H1 (cell line): ENCODE measurements at regions not wholly inside any gene's neighbourhood (a gene's known extent, or its start where the extent isn't known, plus 50 kb on each side); places are given as distances from the start of the nearest gene placed in this dataset.
"Not testable (repeated sequence)": the region's sequence is repeated elsewhere in the genome, so short reads cannot be mapped to it uniquely, and the experiment has no call there.

Experiments
- CTCF ChIA-PET: fragments of 300-600 bp; sonication (Branson Sonifier 250); formaldehyde crosslinking; loops from one replicate; lab custom pipeline; 2021; ENCODE audit not compliant: partially characterized antibody; lab: Charles Lee
- POLR2A ChIA-PET: fragments of 300-600 bp; sonication (Branson Sonifier 250); formaldehyde crosslinking; loops from one replicate; lab custom pipeline; 2021; ENCODE audit warnings: inconsistent platforms; ENCODE audit not compliant: partially characterized antibody; lab: Charles Lee
- DNase-seq, 2 experiments: peaks; one replicate each; pipeline versions ENCODE4 v3.0.0 to v3.0.0-alpha.2; 2010 to 2022; ENCODE audit warnings: low spot score in 2 of 2, low read depth in 1 of 2, mixed read lengths in 1 of 2
- FAIRE-seq: peaks from 2 replicates; lab custom pipeline; 2011; peaks lifted over from hg19 to GRCh38; lab: Jason Lieb, UNC
- H2AFZ ChIP-seq: 2 replicates; pipeline ENCODE4 v1.8.1; 2012; ENCODE audit warnings: low read length, inconsistent platforms
- H2AK5ac ChIP-seq: 2 replicates; pipeline ENCODE4 v1.6.1; 2013; ENCODE audit warnings: low read depth, low read length
- H2BK120ac ChIP-seq: replicated peaks from 2 replicates; pipeline ENCODE3; 2013; ENCODE audit warnings: low read depth, low read length, inconsistent platforms
- H2BK12ac ChIP-seq: 2 replicates; pipeline ENCODE4 v1.6.1; 2013; ENCODE audit warnings: low read depth, low read length
- H2BK15ac ChIP-seq: 2 replicates; pipeline ENCODE4 v1.6.1; 2013; ENCODE audit warnings: low read length
- H2BK20ac ChIP-seq: 2 replicates; pipeline ENCODE4 v1.6.1; 2013; ENCODE audit warnings: low read length
- H2BK5ac ChIP-seq: 2 replicates; pipeline ENCODE4 v1.6.1; 2013; ENCODE audit warnings: low read depth, low read length
- H3K14ac ChIP-seq: 2 replicates; pipeline ENCODE4 v1.6.1; 2013; ENCODE audit warnings: inconsistent platforms; ENCODE audit not compliant: insufficient read length
- H3K18ac ChIP-seq: 2 replicates; pipeline ENCODE4 v1.6.1; 2013; ENCODE audit warnings: low read length; ENCODE audit errors: extremely low read depth
- H3K23ac ChIP-seq: 2 replicates; pipeline ENCODE4 v1.6.1; 2013; ENCODE audit warnings: inconsistent platforms; ENCODE audit not compliant: insufficient read length
- H3K23me2 ChIP-seq: 2 replicates; pipeline ENCODE4 v1.6.1; 2013; ENCODE audit warnings: low read depth, low read length
- H3K27ac ChIP-seq: 2 replicates; pipeline ENCODE4 v1.6.1; 2011; ENCODE audit warnings: low read depth, low read length, inconsistent platforms
- H3K27me3 ChIP-seq, 4 experiments: replicated peaks in 1 of 4; 1 replicate in 1 of 4; 2 replicates in 3 of 4; pipeline versions ENCODE4 v1.6.1 to v1.8.1; 2011 to 2013; ENCODE audit warnings: low read length in 3 of 4, mild to moderate bottlenecking in 3 of 4, inconsistent platforms in 2 of 4, mixed read lengths in 2 of 4, moderate library complexity in 1 of 4; ENCODE audit not compliant: control insufficient read depth in 3 of 4, insufficient read depth in 3 of 4; ENCODE audit errors: extremely low read depth in 1 of 4
- H3K36me3 ChIP-seq, 4 experiments: 2 replicates each; pipeline versions ENCODE4 v1.6.1 to v1.8.1; 2011 to 2013; ENCODE audit warnings: mild to moderate bottlenecking in 4 of 4, low read length in 3 of 4, moderate library complexity in 2 of 4, control low read depth in 1 of 4, inconsistent platforms in 1 of 4; ENCODE audit not compliant: insufficient read depth in 4 of 4, control insufficient read depth in 2 of 4
- H3K4ac ChIP-seq: replicated peaks from 2 replicates; pipeline ENCODE3; 2013; ENCODE audit warnings: low read length, low read depth, mixed read lengths, inconsistent platforms; ENCODE audit not compliant: insufficient read length
- H3K4me1 ChIP-seq, 4 experiments: replicated peaks in 1 of 4; 1 replicate in 1 of 4; 2 replicates in 3 of 4; pipeline versions ENCODE4 v1.6.1 to v1.8.1; 2011 to 2013; ENCODE audit warnings: low read length in 3 of 4, inconsistent platforms in 2 of 4, mixed read lengths in 1 of 4; ENCODE audit not compliant: insufficient read depth in 4 of 4, control insufficient read depth in 3 of 4
- H3K4me2 ChIP-seq, 2 experiments: 2 replicates each; pipeline versions ENCODE4 v1.6.1 to v1.8.1; 2011 to 2013; ENCODE audit warnings: low read depth in 2 of 2, low read length in 2 of 2, control low read depth in 1 of 2, inconsistent platforms in 1 of 2, mild to moderate bottlenecking in 1 of 2; ENCODE audit not compliant: insufficient read depth in 1 of 2
- H3K4me3 ChIP-seq, 4 experiments: fragments of 200-600, 300-600 bp in 1 of 4; sonication (generic), shearing (Covaris generic), sonication (Bioruptor Twin) in 1 of 4; 2 replicates each; pipeline versions ENCODE4 v1.5.1 to v1.8.1; 2011 to 2016; ENCODE audit warnings: low read length in 4 of 4, low read depth in 3 of 4, control low read depth in 2 of 4, inconsistent platforms in 2 of 4, mild to moderate bottlenecking in 2 of 4, mixed read lengths in 1 of 4, moderate library complexity in 1 of 4; ENCODE audit not compliant: insufficient read depth in 2 of 4; ENCODE audit errors: extremely low read depth in 1 of 4
- H3K56ac ChIP-seq: replicated peaks from 2 replicates; pipeline ENCODE3; 2013; ENCODE audit warnings: low read depth, mild to moderate bottlenecking, mixed read lengths, low read length, inconsistent platforms; ENCODE audit not compliant: insufficient read length
- H3K79me1 ChIP-seq: 2 replicates; pipeline ENCODE4 v1.6.1; 2013; ENCODE audit warnings: low read depth, low read length, control low read depth
- H3K79me2 ChIP-seq, 2 experiments: 2 replicates each; pipeline versions ENCODE4 v1.6.1 to v1.8.1; 2012 to 2013; ENCODE audit warnings: low read length in 2 of 2, mild to moderate bottlenecking in 2 of 2, inconsistent platforms in 1 of 2; ENCODE audit not compliant: insufficient read depth in 2 of 2, control insufficient read depth in 1 of 2
- H3K9ac ChIP-seq, 4 experiments: replicated peaks in 1 of 4; 1 replicate in 1 of 4; 2 replicates in 3 of 4; pipeline versions ENCODE4 v1.6.1 to v1.8.1; 2011 to 2013; ENCODE audit warnings: low read depth in 3 of 4, low read length in 3 of 4, control low read depth in 2 of 4, mild to moderate bottlenecking in 2 of 4, moderate library complexity in 2 of 4, inconsistent platforms in 1 of 4; ENCODE audit errors: extremely low read depth in 1 of 4
- H3K9me3 ChIP-seq, 2 experiments: 2 replicates each; pipeline versions ENCODE4 v1.6.1 to v1.8.1; 2012 to 2013; ENCODE audit warnings: mild to moderate bottlenecking in 2 of 2, moderate library complexity in 2 of 2, control low read depth in 1 of 2, inconsistent platforms in 1 of 2, low read depth in 1 of 2, low read length in 1 of 2, mixed read lengths in 1 of 2; ENCODE audit not compliant: insufficient read depth in 2 of 2
- H4K20me1 ChIP-seq, 2 experiments: replicated peaks in 1 of 2; 2 replicates each; pipeline versions ENCODE3 to v1.8.1; 2011 to 2013; ENCODE audit warnings: inconsistent platforms in 2 of 2, low read length in 2 of 2, mild to moderate bottlenecking in 1 of 2; ENCODE audit not compliant: insufficient read depth in 2 of 2, control insufficient read depth in 1 of 2
- H4K5ac ChIP-seq: 2 replicates; pipeline ENCODE4 v1.6.1; 2013; ENCODE audit warnings: low read length, low read depth, mixed read lengths, inconsistent platforms; ENCODE audit not compliant: insufficient read length
- H4K8ac ChIP-seq: 2 replicates; pipeline ENCODE4 v1.8.0; 2013; ENCODE audit warnings: mild to moderate bottlenecking, moderate library complexity, low read length, inconsistent platforms; ENCODE audit not compliant: insufficient read depth; ENCODE audit errors: extremely low read depth
- H4K91ac ChIP-seq: replicated peaks from 2 replicates; pipeline ENCODE3; 2013; ENCODE audit warnings: low read length, mixed read lengths, inconsistent platforms; ENCODE audit not compliant: insufficient read length
- WGBS, 2 experiments: shearing (Covaris generic) in 1 of 2; methylation state at CpG; one replicate each; pipeline versions ENCODE4 v1.1.6 to v1.1.7; 2013 to 2015; ENCODE audit warnings: low lambda C conversion rate in 2 of 2, mixed read lengths in 2 of 2, inconsistent platforms in 1 of 2, low coverage in 1 of 2, missing lambda C conversion rate in 1 of 2; ENCODE audit not compliant: insufficient replicate concordance in 2 of 2, insufficient coverage in 1 of 2, insufficient read length in 1 of 2; ENCODE audit errors: extremely low coverage in 1 of 2, missing lambda C conversion rate in 1 of 2; 5-methylcytosine and 5-hydroxymethylcytosine counted together

DNA sequence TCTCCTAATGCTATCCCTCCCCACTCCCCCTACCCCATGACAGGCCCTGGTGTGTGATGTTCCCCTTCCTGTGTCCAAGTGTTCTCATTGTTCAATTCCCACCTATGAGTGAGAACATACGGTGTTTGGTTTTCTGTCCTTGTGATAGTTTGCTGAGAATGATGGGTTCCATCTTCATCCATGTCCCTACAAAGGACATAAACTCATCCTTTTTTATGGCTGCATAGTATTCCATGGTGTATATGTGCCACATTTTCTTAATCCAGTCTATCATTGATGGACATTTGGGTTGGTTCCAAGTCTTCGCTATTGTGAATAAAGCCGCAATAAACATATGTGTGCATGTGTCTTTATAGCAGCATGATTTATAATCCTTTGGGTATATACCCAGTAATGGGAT, 227.5 kb upstream of the PRDM1 start:
- peaks cover 0 to 11% of the 10 kb centered on the region in 2 experiments; a peak in 1 of 4 replicates for H3K9me3 ChIP-seq
- H3K14ac ChIP-seq, H2BK20ac ChIP-seq, H3K18ac ChIP-seq, H3K36me3 ChIP-seq, H2BK12ac ChIP-seq, H4K20me1 ChIP-seq, H3K79me1 ChIP-seq, H2AFZ ChIP-seq, H4K8ac ChIP-seq, FAIRE-seq, H2BK5ac ChIP-seq, H2AK5ac ChIP-seq, H3K23ac ChIP-seq, H4K5ac ChIP-seq, H3K23me2 ChIP-seq, H3K4me1 ChIP-seq, H3K4ac ChIP-seq, H3K56ac ChIP-seq, H4K91ac ChIP-seq, H3K79me2 ChIP-seq, H2BK15ac ChIP-seq, DNase-seq, H2BK120ac ChIP-seq, H3K27me3 ChIP-seq, H3K4me3 ChIP-seq, H3K4me2 ChIP-seq, POLR2A ChIA-PET, H3K9ac ChIP-seq, H3K27ac ChIP-seq: not testable (repeated sequence)
- CTCF ChIA-PET: interaction anchor here (1.2 kb wide), 1 partner anchor 19 kb away, joined by 3 read pairs; no protein-coding TSS in a partner anchor
- WGBS, 2 experiments: 100% methylated on average over 3 of the region's 3 CpGs; no CpG with 5 or more reads in 1 of the 2 experiments
